ENCODE measurements at regions not wholly inside any gene's neighbourhood (a gene's known extent, or its start where the extent isn't known, plus 50 kb on each side); places are given as distances from the start of the nearest gene placed in this dataset.
"Not testable (repeated sequence)": the region's sequence is repeated elsewhere in the genome, so short reads cannot be mapped to it uniquely, and the experiment has no call there.

DNA sequence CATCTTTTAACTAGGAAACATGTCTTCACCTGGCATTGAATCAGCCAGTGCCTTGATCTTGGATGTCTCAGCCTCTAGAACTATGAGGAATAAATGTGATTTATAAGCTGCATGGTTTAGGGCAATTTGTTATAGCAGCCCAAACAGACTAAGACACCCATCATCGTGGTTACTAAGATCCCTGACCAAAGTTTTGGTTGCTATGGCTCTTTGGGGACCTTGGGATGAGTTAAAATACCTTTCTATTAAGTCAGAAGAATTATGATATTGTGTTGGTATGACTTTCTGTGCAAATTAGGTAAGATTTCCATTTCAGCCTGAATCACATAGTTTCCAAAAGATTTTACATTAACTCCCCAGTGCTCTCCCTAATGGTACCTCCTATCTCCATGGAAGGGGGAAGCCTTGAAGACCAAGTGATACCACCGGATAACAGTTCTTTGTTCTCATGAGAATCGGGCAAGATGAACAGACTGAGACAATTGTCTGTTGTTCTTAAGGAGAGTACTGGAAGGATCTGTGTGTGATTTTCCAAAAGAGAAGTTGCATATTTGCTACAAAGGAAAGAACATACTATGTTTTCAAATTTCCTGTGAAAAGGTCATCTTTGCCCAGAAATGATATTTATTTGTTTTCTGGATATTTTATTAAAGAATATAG, 60.4 kb upstream of the UBASH3B start:
- Histone ChIP-seq H3K36me3 (ENCODE audit: control insufficient read depth in 2 of 3, insufficient read depth in 3 of 3, low read length in 3 of 3) (no peaks in the 10 kb centered on the region), H3K4me1 (ENCODE audit: control insufficient read depth in 2 of 2, insufficient read depth in 2 of 2, low read length in 2 of 2) (no peaks in the 10 kb centered on the region), H3K4me3 (ENCODE audit: low read length) (no peak overlapping the region), H3K9me3 (ENCODE audit: control insufficient read depth in 2 of 3, low read length in 3 of 3) (no peaks in the 10 kb centered on the region), H3K27ac (ENCODE audit: low read depth, low read length) (no peak overlapping the region), H3K27me3 (ENCODE audit: control insufficient read depth in 2 of 2, insufficient read depth in 2 of 2, low read length in 2 of 2) (no peaks in the 10 kb centered on the region)
- ChIA-PET CTCF (no interaction called here), POLR2A (no interaction called here)
- no peak for DNase-seq
- Mint-ChIP-seq H3K9me3 (peaks cover 0 to under 1% (median 0%) of the 10 kb centered on the region in 11 donors), H3K27me3 (peaks cover 9 to 32% (median 29%) of the 10 kb centered on the region in 5 donors), H3K4me3 (no peak overlapping the region), H3K36me3 (no peaks in the 10 kb centered on the region), H3K27ac (no peak overlapping the region), H3K4me1 (no peaks in the 10 kb centered on the region)
- ATAC-seq, result no peak
- intact Hi-C loops (cut with micrococcal nuclease), result no loop called here

DNA sequence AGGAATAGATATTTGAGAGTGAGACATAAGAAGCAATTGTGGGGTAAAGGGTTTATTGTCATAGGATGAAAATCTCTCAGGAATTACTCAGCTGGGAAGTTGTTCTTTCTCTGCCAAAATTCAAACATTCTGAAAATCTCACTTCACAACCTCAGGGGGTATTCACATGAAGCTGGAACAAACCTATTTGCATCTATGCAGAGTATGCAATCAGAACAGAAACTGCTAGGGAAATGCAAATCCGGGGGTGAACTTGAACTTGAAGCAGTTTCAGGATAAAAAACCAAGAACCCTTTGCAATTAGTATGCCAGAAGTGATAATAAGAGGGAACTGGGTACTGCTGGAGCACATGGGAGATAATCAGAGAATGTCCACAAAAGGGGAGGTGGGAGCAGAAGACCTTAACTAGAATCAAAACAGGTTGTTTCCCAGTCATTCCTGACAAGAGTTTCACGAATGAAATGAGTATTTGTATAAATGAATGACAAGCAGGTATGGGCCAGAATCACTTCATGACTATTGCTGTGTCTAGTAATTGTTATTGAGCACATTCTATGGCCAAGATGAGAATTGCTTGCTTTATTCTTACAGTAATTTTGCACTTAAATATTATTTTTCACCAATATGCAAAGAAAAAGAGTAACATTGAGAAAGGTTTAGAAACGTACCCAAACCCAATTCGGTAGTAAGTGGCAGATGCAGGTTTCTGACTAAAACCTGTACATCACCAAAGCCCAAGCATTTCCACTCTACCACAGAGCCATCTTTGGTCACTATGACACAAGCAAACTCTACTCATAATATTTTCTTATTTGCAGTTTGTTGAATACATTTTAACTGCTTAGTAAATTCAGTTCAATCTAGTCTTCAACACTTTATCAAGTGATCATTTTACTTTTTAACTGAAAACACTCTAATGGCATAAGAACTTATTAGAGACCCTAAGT, 61.8 kb upstream of the UBASH3B start:
- Histone ChIP-seq H3K9me3 (ENCODE audit: control insufficient read depth in 2 of 3, low read length in 3 of 3) (no peaks in the 10 kb centered on the region), H3K27ac (ENCODE audit: low read depth, low read length) (no peak overlapping the region), H3K36me3 (ENCODE audit: control insufficient read depth in 2 of 3, insufficient read depth in 3 of 3, low read length in 3 of 3) (no peaks in the 10 kb centered on the region), H3K4me1 (ENCODE audit: control insufficient read depth in 2 of 2, insufficient read depth in 2 of 2, low read length in 2 of 2) (no peaks in the 10 kb centered on the region), H3K27me3 (ENCODE audit: control insufficient read depth in 2 of 2, insufficient read depth in 2 of 2, low read length in 2 of 2) (no peaks in the 10 kb centered on the region), H3K4me3 (ENCODE audit: low read length) (no peak overlapping the region)
- no peak overlapping the region for H3K4me3 Mint-ChIP-seq
- POLR2A ChIA-PET, result interaction anchor here (0.6 kb wide), 1 partner anchor 56 kb away, joined by 6 read pairs; no protein-coding TSS in a partner anchor
- no peaks in the 10 kb centered on the region for H3K36me3 Mint-ChIP-seq
- H3K27ac Mint-ChIP-seq, result no peak overlapping the region
- peaks cover 13 to 37% (median 29%) of the 10 kb centered on the region in 5 donors for H3K27me3 Mint-ChIP-seq
- ATAC-seq (no peak), DNase-seq (no peak)
- no peaks in the 10 kb centered on the region for H3K4me1 Mint-ChIP-seq
- intact Hi-C loops (cut with micrococcal nuclease), result no loop called here
- CTCF ChIA-PET, result no interaction called here
- peaks cover 0 to 4% (median 0%) of the 10 kb centered on the region in 11 donors for H3K9me3 Mint-ChIP-seq

DNA sequence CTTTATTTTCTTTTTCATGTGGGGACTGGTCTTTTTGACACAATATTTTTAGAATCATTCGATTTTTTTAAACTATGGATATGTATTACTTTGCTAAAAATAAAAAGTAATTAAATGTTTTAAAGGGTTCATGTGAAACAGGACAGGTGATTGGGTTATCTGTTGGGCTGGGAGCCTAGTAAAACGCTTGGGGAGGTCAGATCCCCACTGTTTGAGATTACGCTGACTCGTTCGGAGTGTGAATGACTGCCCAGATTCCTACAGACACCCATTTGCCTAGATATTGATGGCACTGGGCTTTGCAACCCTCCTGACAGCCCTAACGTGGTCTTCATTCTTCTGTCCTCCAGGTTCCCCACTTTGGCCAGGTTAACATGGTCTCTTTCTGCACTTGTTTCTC, 62.9 kb upstream of the UBASH3B start:
- Mint-ChIP-seq H3K27ac (no peak overlapping the region), H3K4me3 (no peak overlapping the region), H3K27me3 (peaks cover 13 to 43% (median 30%) of the 10 kb centered on the region in 5 donors), H3K36me3 (peaks cover 0 to 5% (median 0%) of the 10 kb centered on the region in 5 donors), H3K4me1 (no peaks in the 10 kb centered on the region), H3K9me3 (peaks cover 0 to 11% (median 2%) of the 10 kb centered on the region in 11 donors)
- ATAC-seq, result no peak
- no peaks in the 10 kb centered on the region for H3K27me3 ChIP-seq (ENCODE audit: control insufficient read depth in 2 of 2, insufficient read depth in 2 of 2, low read length in 2 of 2)
- ChIA-PET POLR2A (no interaction called here), CTCF (interaction anchor here (0.9 to 1.3 kb wide), 2 partner anchors 12 to 203 kb away, joined by 3 to 6 read pairs; no protein-coding TSS in a partner anchor)
- H3K4me3 ChIP-seq (ENCODE audit: low read length), result no peak overlapping the region
- intact Hi-C loops (cut with micrococcal nuclease), result no loop called here
- H3K27ac ChIP-seq (ENCODE audit: low read depth, low read length), result no peak overlapping the region
- no peak for DNase-seq
- H3K9me3 ChIP-seq (ENCODE audit: control insufficient read depth in 2 of 3, low read length in 3 of 3), result no peaks in the 10 kb centered on the region
- no peaks in the 10 kb centered on the region for H3K4me1 ChIP-seq (ENCODE audit: control insufficient read depth in 2 of 2, insufficient read depth in 2 of 2, low read length in 2 of 2)
- H3K36me3 ChIP-seq (ENCODE audit: control insufficient read depth in 2 of 3, insufficient read depth in 3 of 3, low read length in 3 of 3), result no peaks in the 10 kb centered on the region

DNA sequence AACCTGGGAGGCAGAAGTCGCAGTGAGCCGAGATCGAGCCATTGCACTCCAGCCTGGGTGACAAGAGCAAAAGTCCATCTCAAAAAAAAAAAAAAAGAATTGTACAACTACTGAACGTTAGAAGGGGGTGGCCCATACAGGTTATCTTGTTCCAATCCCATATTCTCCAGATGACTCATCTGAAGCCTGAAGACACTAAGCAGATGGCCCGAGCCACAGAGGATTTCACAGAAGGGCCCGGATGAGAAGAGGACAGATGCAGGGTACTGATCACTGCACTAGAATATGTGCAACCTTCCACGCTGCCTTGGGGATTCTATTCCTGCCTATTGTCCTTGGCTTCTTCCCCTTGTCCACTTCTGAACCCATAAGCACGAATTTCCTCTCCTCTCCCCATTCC, 70.9 kb upstream of the UBASH3B start:
- ATAC-seq, result no peak
- Histone ChIP-seq H3K4me1 (ENCODE audit: control insufficient read depth in 2 of 2, insufficient read depth in 2 of 2, low read length in 2 of 2) (no peaks in the 10 kb centered on the region), H3K27ac (ENCODE audit: low read depth, low read length) (no peak overlapping the region), H3K9me3 (ENCODE audit: control insufficient read depth in 2 of 3, low read length in 3 of 3) (no peaks in the 10 kb centered on the region), H3K27me3 (ENCODE audit: control insufficient read depth in 2 of 2, insufficient read depth in 2 of 2, low read length in 2 of 2) (no peaks in the 10 kb centered on the region), H3K4me3 (ENCODE audit: low read length) (no peak overlapping the region), H3K36me3 (ENCODE audit: control insufficient read depth in 2 of 3, insufficient read depth in 3 of 3, low read length in 3 of 3) (no peaks in the 10 kb centered on the region)
- DNase-seq, result no peak
- peaks cover 0 to 12% (median 5%) of the 10 kb centered on the region in 5 donors for H3K27me3 Mint-ChIP-seq
- ChIA-PET CTCF (no interaction called here), POLR2A (no interaction called here)
- H3K9me3 Mint-ChIP-seq, result peaks cover 0 to 8% (median 5%) of the 10 kb centered on the region in 11 donors
- H3K36me3 Mint-ChIP-seq, result peaks cover 0 to 5% (median 0%) of the 10 kb centered on the region in 5 donors
- intact Hi-C loops (cut with micrococcal nuclease), result loop anchor here in 1 of 2 donors (5.0 kb wide), 1 partner anchor 213 kb away; no protein-coding TSS in a partner anchor
- no peak overlapping the region for H3K27ac Mint-ChIP-seq
- H3K4me1 Mint-ChIP-seq, result peaks cover 5 to 17% (median 11%) of the 10 kb centered on the region in 7 donors
- H3K4me3 Mint-ChIP-seq, result no peak overlapping the region

DNA sequence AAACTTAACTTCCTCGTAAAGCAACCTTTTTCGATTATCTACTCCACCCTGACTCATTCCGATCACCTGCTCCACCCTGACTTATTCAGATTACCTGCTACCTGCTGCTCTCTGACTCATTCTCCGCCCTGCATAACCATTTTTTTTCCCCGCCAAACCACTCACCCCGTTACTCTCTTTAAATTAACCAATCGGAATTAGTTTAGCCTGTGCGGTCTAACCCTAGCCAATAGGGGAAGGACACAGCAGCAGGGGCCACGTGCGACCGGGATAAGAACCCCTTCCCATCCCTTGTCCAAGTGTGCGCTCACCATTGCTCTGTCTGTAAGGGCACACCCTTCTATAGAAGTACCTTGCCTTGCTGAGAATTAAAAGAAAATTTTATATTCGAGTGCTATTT, 75.5 kb upstream of the UBASH3B start:
- H3K36me3 Mint-ChIP-seq; H3K9me3 ChIP-seq (ENCODE audit: control insufficient read depth in 2 of 3, low read length in 3 of 3); H3K27me3 ChIP-seq (ENCODE audit: control insufficient read depth in 2 of 2, insufficient read depth in 2 of 2, low read length in 2 of 2); H3K4me1 ChIP-seq (ENCODE audit: control insufficient read depth in 2 of 2, insufficient read depth in 2 of 2, low read length in 2 of 2); H3K4me3 ChIP-seq (ENCODE audit: low read length); DNase-seq; H3K27ac ChIP-seq (ENCODE audit: low read depth, low read length); H3K27me3 Mint-ChIP-seq; H3K9me3 Mint-ChIP-seq; H3K36me3 ChIP-seq (ENCODE audit: control insufficient read depth in 2 of 3, insufficient read depth in 3 of 3, low read length in 3 of 3); ATAC-seq: not testable (repeated sequence)
- intact Hi-C loops (cut with micrococcal nuclease), result loop anchor here (1.0 to 5.0 kb wide), 10 partner anchors 49 to 923 kb away; no protein-coding TSS in a partner anchor
- ChIA-PET POLR2A (interaction anchor here (0.8 kb wide), 1 partner anchor 175 kb away, joined by 3 read pairs; no protein-coding TSS in a partner anchor), CTCF (interaction anchor here (0.6 to 2.8 kb wide), 12 partner anchors 12 to 914 kb away, joined by 3 to 20 read pairs (median 3); no protein-coding TSS in a partner anchor)
- peak overlapping the region in 5 of 10 donors; percentile 84 to 88 (median 87) for H3K4me3 Mint-ChIP-seq
- H3K27ac Mint-ChIP-seq, result peak overlapping the region in 2 of 9 donors; percentile 67 to 90
- H3K4me1 Mint-ChIP-seq, result peaks cover 5 to 17% (median 11%) of the 10 kb centered on the region in 7 donors

DNA sequence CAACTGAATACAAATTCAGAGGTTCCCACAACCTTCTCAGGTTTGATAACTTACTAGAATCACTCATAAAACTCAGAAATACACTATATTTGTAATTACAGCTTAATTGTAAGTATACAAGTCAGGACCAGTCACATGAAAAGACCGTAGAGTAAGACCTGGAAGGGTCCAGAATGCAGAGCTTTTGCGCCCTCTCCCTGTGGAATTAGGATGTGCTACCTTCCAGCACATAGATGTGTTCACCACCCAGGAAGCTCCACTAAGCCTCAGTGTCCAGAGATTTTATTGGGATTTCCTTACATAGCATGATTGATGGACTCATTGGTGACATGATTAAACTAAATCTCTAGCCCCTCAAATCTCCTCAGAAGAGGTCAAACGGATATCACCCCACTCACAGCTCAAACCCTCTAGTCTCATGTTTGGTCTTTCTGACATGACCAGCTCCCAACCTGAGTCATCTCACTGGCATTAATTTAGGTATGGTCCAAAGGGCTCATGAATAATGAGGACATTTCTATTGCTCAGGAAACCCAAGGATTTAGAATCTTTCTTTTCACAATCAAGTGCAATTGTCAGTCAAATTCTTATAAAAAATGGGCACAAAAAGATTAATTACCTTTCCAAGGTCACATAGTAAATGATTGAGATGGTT, 77.2 kb upstream of the UBASH3B start:
- CTCF ChIA-PET, result interaction anchor here (1.1 to 2.8 kb wide), 2 partner anchors 177 to 204 kb away, joined by 3 to 20 read pairs; no protein-coding TSS in a partner anchor
- no peak overlapping the region for H3K4me3 Mint-ChIP-seq
- Histone ChIP-seq H3K36me3 (ENCODE audit: control insufficient read depth in 2 of 3, insufficient read depth in 3 of 3, low read length in 3 of 3) (no peaks in the 10 kb centered on the region), H3K9me3 (ENCODE audit: control insufficient read depth in 2 of 3, low read length in 3 of 3) (no peaks in the 10 kb centered on the region), H3K27me3 (ENCODE audit: control insufficient read depth in 2 of 2, insufficient read depth in 2 of 2, low read length in 2 of 2) (no peaks in the 10 kb centered on the region), H3K4me1 (ENCODE audit: control insufficient read depth in 2 of 2, insufficient read depth in 2 of 2, low read length in 2 of 2) (no peaks in the 10 kb centered on the region), H3K4me3 (ENCODE audit: low read length) (no peak overlapping the region), H3K27ac (ENCODE audit: low read depth, low read length) (no peak overlapping the region)
- peaks cover 5 to 17% (median 11%) of the 10 kb centered on the region in 7 donors for H3K4me1 Mint-ChIP-seq
- no peak overlapping the region for H3K27ac Mint-ChIP-seq
- DNase-seq (no peak), ATAC-seq (no peak)
- no peaks in the 10 kb centered on the region for H3K36me3 Mint-ChIP-seq
- intact Hi-C loops (cut with micrococcal nuclease), result no loop called here
- H3K9me3 Mint-ChIP-seq, result peaks cover 0 to 2% (median 0%) of the 10 kb centered on the region in 11 donors
- peaks cover 0 to 7% (median 0%) of the 10 kb centered on the region in 5 donors for H3K27me3 Mint-ChIP-seq
- POLR2A ChIA-PET, result no interaction called here
